ENCODE measurements at regions not wholly inside any gene's neighbourhood (a gene's known extent, or its start where the extent isn't known, plus 50 kb on each side); places are given as distances from the start of the nearest gene placed in this dataset.
"Not testable (repeated sequence)": the region's sequence is repeated elsewhere in the genome, so short reads cannot be mapped to it uniquely, and the experiment has no call there.

- Mint-ChIP-seq H3K27me3 (no peaks in the 10 kb centered on the region), H3K27ac (no peak overlapping the region), H3K4me3 (no peak overlapping the region), H3K36me3 (ENCODE audit: insufficient read depth) (no peaks in the 10 kb centered on the region), H3K9me3 (peaks cover 3 to 8% of the 10 kb centered on the region in 2 donors), H3K4me1 (ENCODE audit: low read depth in 2 of 2) (no peaks in the 10 kb centered on the region)
- ATAC-seq (replicated peaks) (no peak), DNase-seq (no peak)
These were observed 1658.0 kb downstream of the C4orf33 start for GRCh38 chr4:130753926-130754325.

DNA sequence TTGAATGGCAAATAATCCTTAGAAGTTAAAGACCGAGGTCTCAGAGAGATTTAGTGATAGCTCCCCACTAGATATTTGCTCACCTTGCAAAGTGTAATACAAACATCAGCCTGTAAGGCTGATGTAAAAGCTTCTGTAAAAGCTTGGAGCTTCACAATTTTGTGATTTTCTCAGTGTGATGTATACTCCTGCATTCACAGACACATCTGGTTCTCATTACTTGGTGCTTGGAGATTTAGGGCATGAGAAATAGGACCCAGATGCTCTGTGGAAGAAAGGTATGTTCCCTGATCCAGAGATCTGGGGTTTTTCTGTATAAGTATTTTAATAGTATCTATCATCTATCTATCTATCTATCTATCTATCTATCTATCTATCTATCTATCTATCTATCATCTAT is 1664.3 kb downstream of the C4orf33 start:
- no peak for ATAC-seq (replicated peaks)
- H3K9me3 Mint-ChIP-seq: no peaks in the 10 kb centered on the region
- no peaks in the 10 kb centered on the region for H3K36me3 Mint-ChIP-seq (ENCODE audit: insufficient read depth)
- no peak for DNase-seq
- H3K4me3 Mint-ChIP-seq: no peak overlapping the region
- no peaks in the 10 kb centered on the region for H3K27me3 Mint-ChIP-seq
- no peak overlapping the region for H3K27ac Mint-ChIP-seq
- H3K4me1 Mint-ChIP-seq (ENCODE audit: low read depth in 2 of 2): no peaks in the 10 kb centered on the region

- H3K36me3 Mint-ChIP-seq (ENCODE audit: insufficient read depth); H3K4me3 Mint-ChIP-seq; ATAC-seq (replicated peaks); H3K27ac Mint-ChIP-seq; DNase-seq; H3K4me1 Mint-ChIP-seq (ENCODE audit: low read depth in 2 of 2); H3K27me3 Mint-ChIP-seq: not testable (repeated sequence)
- peaks cover 32 to 47% of the 10 kb centered on the region in 2 donors for H3K9me3 Mint-ChIP-seq
These were observed 1671.4 kb downstream of the C4orf33 start for GRCh38 chr4:130767384-130767783.

DNA sequence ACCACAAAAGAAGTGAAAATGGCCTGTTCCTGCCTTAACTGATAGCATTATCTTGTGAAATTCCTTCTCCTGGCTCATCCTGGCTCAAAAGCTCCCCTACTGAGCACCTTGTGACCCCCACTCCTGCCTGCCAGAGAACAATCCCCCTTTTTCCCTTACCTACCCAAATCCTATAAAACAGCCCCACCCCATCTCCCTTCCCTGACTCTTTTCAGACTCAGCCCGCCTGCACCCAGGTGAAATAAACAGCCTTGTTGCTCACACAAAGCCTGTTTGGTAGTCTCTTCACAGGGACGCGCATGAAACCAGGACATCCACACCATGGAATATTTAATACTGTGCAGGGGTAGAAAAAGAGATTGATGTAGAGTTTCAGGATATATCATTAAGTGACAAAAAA is 1677.0 kb downstream of the C4orf33 start:
- DNase-seq; H3K36me3 Mint-ChIP-seq (ENCODE audit: insufficient read depth); H3K27ac Mint-ChIP-seq; H3K27me3 Mint-ChIP-seq; H3K4me1 Mint-ChIP-seq (ENCODE audit: low read depth in 2 of 2); ATAC-seq (replicated peaks); H3K4me3 Mint-ChIP-seq: not testable (repeated sequence)
- H3K9me3 Mint-ChIP-seq: peaks cover 34 to 51% of the 10 kb centered on the region in 2 donors

GRCh38 chr4:130808492-130808891 is 1712.5 kb downstream of the C4orf33 start:
- H3K9me3 Mint-ChIP-seq: peaks cover 1 to 7% of the 10 kb centered on the region in 2 donors
- DNase-seq (no peak), ATAC-seq (replicated peaks) (no peak)
- no peak overlapping the region for H3K4me3 Mint-ChIP-seq
- no peaks in the 10 kb centered on the region for H3K36me3 Mint-ChIP-seq (ENCODE audit: insufficient read depth)
- no peaks in the 10 kb centered on the region for H3K27me3 Mint-ChIP-seq
- H3K4me1 Mint-ChIP-seq (ENCODE audit: low read depth in 2 of 2): no peaks in the 10 kb centered on the region
- H3K27ac Mint-ChIP-seq: no peak overlapping the region

DNA sequence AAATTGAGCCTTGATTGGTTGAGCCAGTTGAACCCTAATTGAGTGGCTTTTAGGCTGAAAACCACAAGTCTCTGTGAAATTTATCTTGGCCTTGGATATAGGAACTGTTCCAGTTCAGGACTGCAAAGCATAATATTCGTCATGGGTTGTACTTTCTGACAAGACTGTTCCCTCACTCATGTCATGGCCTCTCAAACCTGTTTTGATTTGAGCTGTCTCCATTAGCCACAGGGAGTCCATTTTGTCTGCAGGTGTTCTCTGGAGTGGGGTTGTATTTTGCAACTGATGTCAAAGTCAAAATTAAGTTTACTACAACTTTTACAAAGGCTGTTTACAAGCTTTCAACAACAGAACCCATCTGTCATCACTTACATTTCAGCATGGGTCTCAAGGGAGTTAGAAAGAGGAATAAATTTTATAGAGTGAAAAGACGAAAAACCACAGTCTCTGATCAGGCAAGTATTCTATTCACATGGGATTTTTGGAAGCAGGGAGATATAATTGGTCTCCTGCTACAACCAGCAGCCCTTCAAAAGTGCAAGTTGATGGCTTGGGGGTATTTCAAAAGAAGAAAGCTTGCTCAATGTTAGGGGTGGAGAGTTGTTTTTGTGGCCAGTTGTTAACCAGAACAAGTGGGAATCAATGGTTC is 1716.3 kb downstream of the C4orf33 start:
- Mint-ChIP-seq H3K4me1 (ENCODE audit: low read depth in 2 of 2) (no peaks in the 10 kb centered on the region), H3K9me3 (peaks cover 4 to 13% of the 10 kb centered on the region in 2 donors), H3K36me3 (ENCODE audit: insufficient read depth) (no peaks in the 10 kb centered on the region), H3K4me3 (no peak overlapping the region), H3K27me3 (no peaks in the 10 kb centered on the region), H3K27ac (no peak overlapping the region)
- ATAC-seq (replicated peaks) (no peak), DNase-seq (no peak)

GRCh38 chr4:130814896-130815295 is 1718.9 kb downstream of the C4orf33 start:
- H3K9me3 Mint-ChIP-seq: peaks cover 7 to 13% of the 10 kb centered on the region in 2 donors
- no peaks in the 10 kb centered on the region for H3K4me1 Mint-ChIP-seq (ENCODE audit: low read depth in 2 of 2)
- DNase-seq (no peak), ATAC-seq (replicated peaks) (no peak)
- H3K4me3 Mint-ChIP-seq: no peak overlapping the region
- H3K27me3 Mint-ChIP-seq: no peaks in the 10 kb centered on the region
- no peaks in the 10 kb centered on the region for H3K36me3 Mint-ChIP-seq (ENCODE audit: insufficient read depth)
- no peak overlapping the region for H3K27ac Mint-ChIP-seq

DNA sequence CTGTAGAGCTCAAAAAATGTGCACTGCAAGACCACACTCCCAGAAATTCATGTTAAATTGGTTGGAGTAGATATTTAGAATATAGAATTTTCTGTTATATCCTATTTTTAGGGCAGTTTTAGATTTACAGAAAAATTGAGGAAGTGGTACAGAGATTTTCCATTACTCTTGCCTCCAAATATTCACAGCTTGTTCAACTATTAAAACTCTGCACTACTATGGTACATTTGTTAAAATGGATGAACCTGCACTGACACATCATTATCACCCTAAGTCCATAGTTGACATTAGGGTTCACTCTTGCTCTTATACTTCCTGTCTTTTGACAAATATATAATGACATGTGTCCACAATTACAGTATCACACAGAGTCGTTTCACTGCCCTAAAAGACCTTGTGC is 1724.5 kb downstream of the C4orf33 start:
- Mint-ChIP-seq H3K9me3 (peaks cover 10 to 25% of the 10 kb centered on the region in 2 donors), H3K27ac (no peak overlapping the region), H3K27me3 (no peaks in the 10 kb centered on the region), H3K36me3 (ENCODE audit: insufficient read depth) (no peaks in the 10 kb centered on the region), H3K4me1 (ENCODE audit: low read depth in 2 of 2) (no peaks in the 10 kb centered on the region), H3K4me3 (no peak overlapping the region)
- ATAC-seq (replicated peaks) (no peak), DNase-seq (no peak)

DNA sequence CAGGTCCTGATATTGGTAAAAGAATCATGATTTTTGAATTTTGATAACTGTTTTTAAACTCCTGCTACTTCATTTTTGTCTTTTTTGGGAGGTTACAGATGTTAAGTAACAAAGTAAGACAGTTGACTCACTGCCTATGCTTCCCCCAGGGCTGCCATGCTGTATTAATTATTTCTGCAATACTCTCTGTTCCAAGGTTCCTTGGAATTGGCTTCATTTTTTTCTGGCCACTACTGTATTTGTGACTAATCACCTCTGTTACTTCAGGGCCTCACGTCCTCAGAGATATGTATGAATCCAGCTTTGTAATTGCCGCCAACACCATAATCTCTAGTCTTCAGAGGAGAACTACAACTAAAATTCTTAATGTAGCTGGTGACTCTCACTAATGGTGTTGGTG is 1729.3 kb downstream of the C4orf33 start:
- Mint-ChIP-seq H3K27me3 (no peaks in the 10 kb centered on the region), H3K36me3 (ENCODE audit: insufficient read depth) (no peaks in the 10 kb centered on the region), H3K9me3 (peaks cover 6 to 19% of the 10 kb centered on the region in 2 donors), H3K4me1 (ENCODE audit: low read depth in 2 of 2) (no peaks in the 10 kb centered on the region), H3K27ac (no peak overlapping the region), H3K4me3 (no peak overlapping the region)
- DNase-seq: no peak
- no peak for ATAC-seq (replicated peaks)

DNA sequence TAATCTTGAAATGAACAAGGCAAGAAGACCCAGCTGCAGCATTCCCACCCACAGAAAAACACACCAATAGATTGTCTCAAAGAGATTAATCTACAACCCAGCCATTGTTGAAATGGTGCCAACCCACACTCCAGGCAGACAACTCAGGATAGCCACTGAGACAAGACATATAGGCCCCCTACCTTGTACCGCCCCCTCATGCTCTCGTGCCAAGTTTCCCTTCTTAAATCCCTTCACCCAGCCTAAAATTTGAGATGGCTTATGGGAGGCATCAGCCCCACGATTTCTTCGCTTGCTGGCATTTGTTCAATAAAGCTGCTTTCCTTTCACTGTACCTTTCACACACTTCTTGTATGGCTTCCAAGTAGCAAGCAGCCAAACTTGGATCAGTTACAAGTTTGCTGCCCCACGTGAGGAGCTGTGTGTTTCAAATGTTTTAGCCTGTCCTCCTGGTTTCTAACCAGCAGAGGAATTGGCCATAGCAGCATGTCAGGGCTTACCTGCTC is 1754.1 kb downstream of the C4orf33 start:
- Mint-ChIP-seq H3K27me3 (no peaks in the 10 kb centered on the region), H3K36me3 (ENCODE audit: insufficient read depth) (no peaks in the 10 kb centered on the region), H3K27ac (no peak overlapping the region), H3K4me3 (no peak overlapping the region), H3K4me1 (ENCODE audit: low read depth in 2 of 2) (no peaks in the 10 kb centered on the region), H3K9me3 (peaks cover 4 to 8% of the 10 kb centered on the region in 2 donors)
- ATAC-seq (replicated peaks) (no peak), DNase-seq (no peak)

- Mint-ChIP-seq H3K27ac (no peak overlapping the region), H3K27me3 (no peaks in the 10 kb centered on the region), H3K4me3 (no peak overlapping the region), H3K4me1 (ENCODE audit: low read depth in 2 of 2) (no peaks in the 10 kb centered on the region), H3K9me3 (peaks cover 4 to 8% of the 10 kb centered on the region in 2 donors), H3K36me3 (ENCODE audit: insufficient read depth) (no peaks in the 10 kb centered on the region)
- DNase-seq (no peak), ATAC-seq (replicated peaks) (no peak)
These were observed 1755.2 kb downstream of the C4orf33 start for GRCh38 chr4:130851107-130851506.

DNA sequence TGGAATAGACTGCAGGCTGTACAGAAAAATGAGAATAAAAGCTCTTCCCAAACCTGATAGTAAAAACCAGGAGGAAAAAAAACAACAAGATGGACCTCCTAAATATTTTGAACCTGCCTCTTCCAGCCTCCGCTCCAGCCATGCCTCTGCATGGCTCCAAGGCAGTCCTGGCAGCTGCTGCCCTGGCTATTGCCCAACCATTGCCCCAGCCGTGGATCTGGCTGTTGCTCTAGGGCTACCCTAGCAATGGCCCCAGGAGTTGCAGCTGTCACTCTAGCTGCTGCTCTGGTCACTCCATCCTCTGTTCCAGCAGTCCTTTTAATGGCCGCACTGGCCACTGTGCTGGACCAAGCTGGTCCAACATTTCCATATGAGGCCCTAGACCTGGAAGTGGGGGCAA is 1756.0 kb downstream of the C4orf33 start:
- Mint-ChIP-seq H3K9me3 (peaks cover 4% of the 10 kb centered on the region in 2 donors), H3K27me3 (no peaks in the 10 kb centered on the region), H3K36me3 (ENCODE audit: insufficient read depth) (no peaks in the 10 kb centered on the region), H3K4me1 (ENCODE audit: low read depth in 2 of 2) (no peaks in the 10 kb centered on the region), H3K27ac (no peak overlapping the region), H3K4me3 (no peak overlapping the region)
- ATAC-seq (replicated peaks) (no peak), DNase-seq (no peak)

DNA sequence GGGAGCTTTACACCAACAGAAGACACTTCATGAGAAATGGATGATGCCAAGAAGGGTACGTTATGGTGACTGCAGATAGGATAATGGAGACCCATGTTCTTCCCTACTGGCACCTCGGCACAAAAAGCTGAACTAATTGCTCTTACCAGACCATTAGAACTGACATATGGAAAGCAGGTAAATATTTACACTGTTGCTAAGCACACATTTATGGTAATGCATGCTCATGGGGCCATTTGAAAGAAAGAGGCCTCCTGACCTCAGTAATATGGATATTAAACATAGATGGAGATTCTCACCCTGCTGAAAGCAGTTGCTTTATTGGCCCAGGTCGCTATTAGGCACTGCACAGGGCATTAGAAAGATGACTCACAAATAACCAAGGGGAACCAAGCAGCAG is 1759.6 kb downstream of the C4orf33 start:
- Mint-ChIP-seq H3K27me3 (no peaks in the 10 kb centered on the region), H3K4me3 (no peak overlapping the region), H3K36me3 (ENCODE audit: insufficient read depth) (no peaks in the 10 kb centered on the region), H3K4me1 (ENCODE audit: low read depth in 2 of 2) (no peaks in the 10 kb centered on the region), H3K9me3 (peaks cover 10 to 17% of the 10 kb centered on the region in 2 donors), H3K27ac (no peak overlapping the region)
- no peak for DNase-seq
- no peak for ATAC-seq (replicated peaks)

GRCh38 chr4:130859991-130860390 is 1764.0 kb downstream of the C4orf33 start:
- no peak for DNase-seq
- Mint-ChIP-seq H3K4me1 (ENCODE audit: low read depth in 2 of 2) (no peaks in the 10 kb centered on the region), H3K4me3 (no peak overlapping the region), H3K36me3 (ENCODE audit: insufficient read depth) (no peaks in the 10 kb centered on the region), H3K27me3 (no peaks in the 10 kb centered on the region), H3K27ac (no peak overlapping the region), H3K9me3 (peaks cover 10 to 17% of the 10 kb centered on the region in 2 donors)
- no peak for ATAC-seq (replicated peaks)

Measured in effector memory CD8-positive, alpha-beta T cell (primary cell).